ENCODE measurements at regions not wholly inside any gene's neighbourhood (a gene's known extent, or its start where the extent isn't known, plus 50 kb on each side); places are given as distances from the start of the nearest gene placed in this dataset.
"Not testable (repeated sequence)": the region's sequence is repeated elsewhere in the genome, so short reads cannot be mapped to it uniquely, and the experiment has no call there.

GRCh38 chr16:60681043-60681442, 1355.2 kb downstream of the CDH8 start:
- DNase-seq, result no peak

GRCh38 chr16:60675022-60675421, 1361.2 kb downstream of the CDH8 start:
- DNase-seq, result no peak

DNA sequence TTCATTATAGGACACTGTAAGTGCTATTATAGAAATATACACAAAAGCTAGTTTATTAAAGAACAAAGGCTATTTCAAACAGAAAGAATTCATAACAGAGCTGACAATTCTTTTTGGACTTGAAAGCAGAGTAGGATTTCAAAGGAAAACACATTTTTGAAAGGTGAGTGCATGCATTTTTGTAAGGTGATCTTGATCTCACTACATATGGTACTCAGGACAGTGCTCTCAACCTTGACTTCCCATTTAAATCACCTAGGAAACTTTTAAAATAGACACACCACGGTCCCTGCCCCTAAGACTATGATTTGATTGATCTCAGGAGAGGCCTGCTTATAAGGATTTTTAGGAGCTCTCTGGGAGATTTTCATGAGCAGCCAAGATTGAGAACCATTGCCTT, 1362.0 kb downstream of the CDH8 start:
- no peak for DNase-seq

DNA sequence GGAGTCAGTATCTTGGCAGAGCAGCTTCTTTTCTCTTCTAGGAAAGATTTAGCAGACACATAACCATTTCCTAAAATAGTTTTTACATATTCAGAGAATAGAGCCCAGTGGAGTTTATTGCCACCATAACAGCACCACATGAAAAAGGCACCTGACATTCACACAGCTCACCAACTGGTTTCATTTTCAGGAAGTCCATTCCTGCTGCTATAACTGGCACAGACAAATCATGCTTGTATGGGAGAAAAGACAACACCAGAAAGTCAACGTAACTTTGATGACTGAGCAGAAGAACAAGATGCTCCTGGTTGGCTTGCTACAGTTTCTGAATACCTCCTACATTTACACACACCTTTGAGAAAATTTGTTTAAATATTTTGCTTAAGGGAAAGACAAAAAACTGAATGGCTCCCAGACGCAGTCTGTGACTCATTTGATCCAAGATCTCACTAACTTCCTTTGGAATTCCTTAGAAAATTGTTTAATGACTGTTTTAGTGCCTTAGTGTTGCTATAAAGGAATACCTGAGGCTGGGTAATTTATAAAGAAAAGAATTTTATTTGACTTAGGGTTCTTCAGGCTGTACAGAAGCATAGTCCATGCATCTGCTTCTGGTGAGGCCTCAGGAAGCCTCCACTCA, 1380.6 kb downstream of the CDH8 start:
- no peak for DNase-seq

DNA sequence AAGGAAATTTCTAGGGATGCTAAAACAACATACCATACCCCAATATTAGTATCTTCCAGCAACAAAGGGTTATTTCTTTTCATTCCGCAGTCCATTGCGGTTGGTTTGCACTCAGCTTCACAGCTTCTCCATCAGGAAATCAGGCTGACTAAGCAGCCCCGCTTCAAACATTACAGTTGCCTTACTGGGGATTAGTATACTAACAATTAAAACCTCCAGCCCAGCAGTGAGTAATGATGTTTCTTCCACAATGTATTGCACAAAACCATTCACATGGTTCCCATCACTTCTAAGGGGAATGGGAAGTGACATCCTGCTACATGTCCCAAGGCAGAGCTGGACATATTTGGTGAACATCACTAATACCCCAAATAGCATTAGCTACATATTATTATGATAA, 1384.9 kb downstream of the CDH8 start:
- DNase-seq, result no peak

DNA sequence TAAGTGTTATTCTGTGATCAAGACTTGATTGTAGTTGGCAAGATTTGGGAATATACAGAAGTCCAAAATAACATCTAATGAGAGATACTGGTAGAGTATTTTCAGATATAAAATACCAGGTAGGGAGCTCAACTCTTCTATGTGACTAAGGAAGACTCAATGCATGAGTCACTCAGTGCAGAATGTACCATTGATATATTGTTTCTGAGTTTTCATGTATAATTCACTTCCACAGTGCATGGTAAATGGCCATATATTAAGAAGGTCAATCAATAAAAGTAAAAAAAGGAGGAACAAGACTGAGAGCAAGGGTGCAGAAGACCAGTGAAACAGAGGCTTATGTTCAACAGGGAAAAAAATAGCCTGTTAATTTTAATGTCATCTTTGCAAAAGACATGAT, 1387.9 kb downstream of the CDH8 start:
- no peak for DNase-seq

GRCh38 chr16:60647388-60647787, 1388.8 kb downstream of the CDH8 start:
- not testable (repeated sequence) for DNase-seq

- DNase-seq, result no peak
Observed at GRCh38 chr16:60646631-60647030, 1389.6 kb downstream of the CDH8 start.

GRCh38 chr16:60645541-60645940, 1390.7 kb downstream of the CDH8 start:
- DNase-seq, result no peak

DNA sequence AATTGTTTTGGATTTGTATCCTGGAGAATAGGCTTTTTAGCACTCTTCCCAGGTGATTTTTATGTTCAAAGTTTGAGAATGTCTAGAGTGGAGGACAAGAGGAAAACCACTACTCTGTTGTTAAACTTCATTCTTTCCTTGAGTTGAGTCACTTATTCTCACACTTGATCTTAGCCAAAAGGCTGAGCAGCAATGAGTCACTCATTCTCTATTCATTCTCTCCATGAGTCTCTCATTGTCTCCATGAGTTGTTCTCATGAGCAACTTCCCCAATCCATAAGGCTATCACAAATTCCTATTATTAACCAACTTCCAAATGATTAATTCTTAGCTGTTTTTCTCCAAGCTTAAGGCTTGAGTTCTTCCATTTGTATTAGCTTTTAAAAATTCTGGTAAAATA, 1393.3 kb downstream of the CDH8 start:
- DNase-seq, result no peak

DNA sequence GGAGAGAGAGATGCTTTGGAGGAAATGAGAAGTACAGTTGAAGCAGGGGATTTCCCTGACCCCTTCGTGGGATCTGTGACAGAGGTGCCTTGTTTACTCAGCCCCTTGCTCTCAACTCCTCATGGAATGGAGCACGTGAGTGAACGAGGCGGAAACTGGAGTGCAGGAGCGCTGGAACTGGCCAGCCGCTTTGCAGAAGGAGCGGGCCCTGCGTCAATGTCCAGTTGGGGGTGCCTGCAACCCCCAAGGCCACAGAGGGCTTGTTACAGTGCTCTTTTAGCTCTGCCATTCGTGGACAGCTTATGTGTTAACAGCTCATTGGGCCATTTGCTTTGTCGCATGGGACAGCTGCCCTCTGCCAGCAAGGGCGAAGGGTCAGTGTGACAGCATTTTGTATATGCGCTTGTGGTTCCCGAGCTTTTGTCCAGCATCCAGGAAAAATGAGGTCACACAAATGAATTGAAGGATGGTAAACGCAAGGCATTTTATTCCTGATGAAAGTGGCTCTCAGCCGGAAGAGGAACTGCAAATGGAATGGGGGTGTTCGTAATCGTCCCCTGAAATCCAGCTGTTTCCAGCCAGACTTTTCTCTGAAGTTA, 1395.1 kb downstream of the CDH8 start:
- no peak for DNase-seq

DNA sequence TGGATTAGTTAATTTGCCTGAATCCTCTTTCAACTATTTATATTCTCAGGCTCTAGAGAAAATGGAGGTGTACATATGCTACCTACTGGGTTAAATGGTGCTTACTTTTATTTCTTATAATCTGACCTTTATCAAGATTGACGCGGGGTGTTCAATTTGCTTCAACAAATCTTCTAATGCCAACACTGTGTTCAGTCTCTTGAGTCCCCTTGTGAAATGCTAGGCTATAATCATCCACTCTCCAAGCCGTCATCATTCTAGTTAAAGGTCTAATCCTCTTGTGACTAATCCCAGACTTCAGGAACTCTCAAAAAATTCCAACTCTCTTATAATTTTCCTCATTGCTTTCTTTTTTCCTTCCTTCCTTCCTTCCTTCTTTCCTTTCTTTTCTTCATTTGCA, 1396.2 kb downstream of the CDH8 start:
- no peak for DNase-seq

DNA sequence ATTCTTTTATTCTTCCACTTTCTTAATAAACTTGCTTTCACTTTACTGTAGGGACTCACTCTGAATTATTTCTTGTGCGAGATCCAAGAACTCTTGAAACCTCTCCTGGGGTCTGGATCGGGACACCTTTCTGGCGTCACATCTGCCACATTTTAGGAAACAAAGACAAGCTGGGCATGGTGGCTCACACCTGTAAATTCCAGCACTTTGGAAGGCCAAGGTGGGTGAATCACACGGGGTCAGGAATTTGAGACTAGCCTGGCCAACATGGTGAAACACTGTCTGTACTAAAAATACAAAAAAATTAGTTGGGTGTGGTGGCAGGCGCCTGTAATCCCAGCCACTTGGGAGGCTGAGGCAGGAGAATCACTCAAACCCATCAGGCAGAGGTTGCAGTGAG, 1399.6 kb downstream of the CDH8 start:
- DNase-seq, result not testable (repeated sequence)

- no peak for DNase-seq
Observed at GRCh38 chr16:60636117-60636516, 1400.1 kb downstream of the CDH8 start.

- DNase-seq, result no peak
Observed at GRCh38 chr16:60635548-60635947, 1400.7 kb downstream of the CDH8 start.

- no peak for DNase-seq
Observed at GRCh38 chr16:60611844-60612243, 1424.4 kb downstream of the CDH8 start.

GRCh38 chr16:60608971-60609370, 1427.3 kb downstream of the CDH8 start:
- no peak for DNase-seq

DNA sequence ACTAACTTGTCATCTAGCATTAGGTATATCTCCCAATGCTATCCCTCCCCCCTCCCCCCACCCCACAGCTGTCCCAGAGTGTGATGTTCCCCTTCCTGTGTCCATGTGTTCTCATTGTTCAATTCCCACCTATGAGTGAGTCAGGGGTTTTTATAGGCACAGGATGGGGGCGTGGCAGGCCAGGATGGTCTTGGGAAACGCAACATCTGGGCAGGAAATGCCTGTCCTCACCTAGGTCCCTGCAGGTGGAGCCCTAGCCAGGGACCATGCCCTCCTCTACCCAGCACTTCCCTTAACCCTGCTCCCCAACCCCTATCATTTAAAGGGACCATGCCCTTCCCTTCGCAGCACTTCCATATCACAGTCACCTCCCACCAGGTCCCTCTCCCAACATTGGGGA, 1430.6 kb downstream of the CDH8 start:
- not testable (repeated sequence) for DNase-seq

GRCh38 chr16:60605176-60605575, 1431.1 kb downstream of the CDH8 start:
- no peak for DNase-seq

GRCh38 chr16:60586493-60586892, 1449.7 kb downstream of the CDH8 start:
- no peak for DNase-seq

- DNase-seq, result no peak
Observed at GRCh38 chr16:60582528-60582927, 1453.7 kb downstream of the CDH8 start.

- DNase-seq, result no peak
Observed at GRCh38 chr16:60566901-60567300, 1469.3 kb downstream of the CDH8 start.

GRCh38 chr16:60564588-60564987, 1471.7 kb downstream of the CDH8 start:
- no peak for DNase-seq

DNA sequence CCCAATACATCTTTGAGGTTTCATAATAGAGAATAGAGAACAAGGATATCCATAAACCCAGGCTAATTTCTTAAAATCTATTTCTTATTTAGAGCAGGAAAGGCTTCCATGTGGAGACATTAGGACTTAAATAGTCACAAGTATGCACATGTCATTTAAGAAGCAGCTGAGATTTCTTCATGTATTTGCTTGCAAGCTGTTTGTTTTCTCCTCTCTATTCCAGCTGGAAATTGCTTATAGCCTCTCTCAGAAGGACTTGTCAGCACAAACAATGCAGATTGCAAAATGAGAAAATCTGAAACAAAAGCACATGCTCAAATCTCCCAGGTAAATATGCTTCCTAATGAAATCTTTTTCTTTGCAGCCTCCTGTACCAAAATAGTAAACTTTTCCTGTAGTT, 1473.1 kb downstream of the CDH8 start:
- no peak for DNase-seq
